ENCODE measurements at regions not wholly inside any gene's neighbourhood (a gene's known extent, or its start where the extent isn't known, plus 50 kb on each side); places are given as distances from the start of the nearest gene placed in this dataset.

GRCh38 chr10:123266971-123267370 lies 112.8 kb downstream of the BUB3 start:
- TF ChIP-seq CTCF (tag by site-specific recombination; IDR thresholded peaks at IDR 0.05) (no peak), GLIS1 (tag by site-specific recombination; IDR thresholded peaks at IDR 0.05) (no peak), KLF10 (tag by site-specific recombination; IDR thresholded peaks at IDR 0.05) (no peak), ZNF10 (tag by site-specific recombination; IDR thresholded peaks at IDR 0.05) (no peak), KLF9 (tag by site-specific recombination; IDR thresholded peaks at IDR 0.05; ENCODE audit: low read depth) (no peak), KLF16 (tag by site-specific recombination; IDR thresholded peaks at IDR 0.05) (no peak), RBAK (tag by site-specific recombination; IDR thresholded peaks at IDR 0.05) (no peak), ZBTB20 (tag by site-specific recombination; IDR thresholded peaks at IDR 0.05) (no peak), ZNF292 (tag by site-specific recombination; IDR thresholded peaks at IDR 0.05; ENCODE audit: borderline replicate concordance, low read depth) (no peak), ZNF155 (tag by site-specific recombination; IDR thresholded peaks at IDR 0.05) (no peak)

Data from HEK293 (cell line).